Tibial nerve (tissue), 4 donors: ENCODE measurements at regions not wholly inside any gene's neighbourhood (a gene's known extent, or its start where the extent isn't known, plus 50 kb on each side); places are given as distances from the start of the nearest gene placed in this dataset.

Experiments used
- EP300 ChIP-seq, 2 donors: sonication (generic); formaldehyde crosslinking; IDR thresholded peaks; one replicate each; pipeline ENCODE4 v1.6.1; 2017; ENCODE audit warnings: antibody characterized with exemption in 2 of 2, mild to moderate bottlenecking in 1 of 2
- POLR2A ChIP-seq, 2 donors: fragments of 450-650 bp; IDR thresholded peaks; one replicate each; pipeline ENCODE4 v1.6.1; 2017; ENCODE audit warnings: antibody characterized with exemption in 2 of 2, mild to moderate bottlenecking in 2 of 2, moderate library complexity in 2 of 2
- TF ChIP-seq, protein P1 (sequence below), 5 experiments: fragments of 200-600 bp in 3 of 5; fragments of 450-650 bp in 2 of 5; sonication (generic) in 3 of 5; IDR thresholded peaks; one replicate each; pipeline ENCODE4 v1.5.1; 2016 to 2019; ENCODE audit warnings: antibody characterized with exemption in 5 of 5, mild to moderate bottlenecking in 3 of 5, moderate library complexity in 2 of 5

DNA sequence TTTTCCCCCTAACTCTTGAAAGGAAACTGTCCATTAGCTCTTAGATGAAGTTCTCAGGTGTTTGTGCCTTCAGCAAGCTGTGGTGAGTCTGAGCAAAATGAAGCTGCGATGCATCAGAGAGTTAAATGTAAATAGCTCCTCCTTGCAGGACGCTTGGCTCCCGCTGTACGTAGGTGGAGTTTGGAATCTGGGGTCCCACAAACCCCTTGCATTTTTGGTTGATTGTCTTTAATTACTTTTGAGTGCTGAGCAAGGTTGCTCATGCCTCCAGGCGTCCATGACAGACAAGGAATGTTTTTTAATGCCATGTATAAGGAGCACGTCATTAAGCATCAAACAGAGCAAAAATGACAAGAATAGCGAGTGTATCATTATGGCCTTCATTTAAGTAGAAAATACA is 300.5 kb downstream of the TFAP2C start:
- TF ChIP-seq, protein P1, sequence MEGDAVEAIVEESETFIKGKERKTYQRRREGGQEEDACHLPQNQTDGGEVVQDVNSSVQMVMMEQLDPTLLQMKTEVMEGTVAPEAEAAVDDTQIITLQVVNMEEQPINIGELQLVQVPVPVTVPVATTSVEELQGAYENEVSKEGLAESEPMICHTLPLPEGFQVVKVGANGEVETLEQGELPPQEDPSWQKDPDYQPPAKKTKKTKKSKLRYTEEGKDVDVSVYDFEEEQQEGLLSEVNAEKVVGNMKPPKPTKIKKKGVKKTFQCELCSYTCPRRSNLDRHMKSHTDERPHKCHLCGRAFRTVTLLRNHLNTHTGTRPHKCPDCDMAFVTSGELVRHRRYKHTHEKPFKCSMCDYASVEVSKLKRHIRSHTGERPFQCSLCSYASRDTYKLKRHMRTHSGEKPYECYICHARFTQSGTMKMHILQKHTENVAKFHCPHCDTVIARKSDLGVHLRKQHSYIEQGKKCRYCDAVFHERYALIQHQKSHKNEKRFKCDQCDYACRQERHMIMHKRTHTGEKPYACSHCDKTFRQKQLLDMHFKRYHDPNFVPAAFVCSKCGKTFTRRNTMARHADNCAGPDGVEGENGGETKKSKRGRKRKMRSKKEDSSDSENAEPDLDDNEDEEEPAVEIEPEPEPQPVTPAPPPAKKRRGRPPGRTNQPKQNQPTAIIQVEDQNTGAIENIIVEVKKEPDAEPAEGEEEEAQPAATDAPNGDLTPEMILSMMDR (IDR thresholded peaks at IDR 0.05) = no peak
- TF ChIP-seq EP300 (IDR thresholded peaks at IDR 0.05) = no peak
- no peak for TF ChIP-seq POLR2A (IDR thresholded peaks at IDR 0.05)
